C4-2B (cell line): ENCODE measurements at regions not wholly inside any gene's neighbourhood (a gene's known extent, or its start where the extent isn't known, plus 50 kb on each side); places are given as distances from the start of the nearest gene placed in this dataset.

Source experiments
- CTCF ChIP-seq: fragments of 450-650 bp; conservative IDR thresholded peaks from 2 replicates; pipeline ENCODE4 v1.5.1; 2017; ENCODE audit warnings: mild to moderate bottlenecking
- ZFX ChIP-seq: fragments of 450-650 bp; IDR thresholded peaks from 2 replicates; pipeline ENCODE4 v1.6.1; 2017

GRCh38 chr13:111570911-111571310, 250.5 kb downstream of the TEX29 start:
- TF ChIP-seq CTCF, result no peak
- TF ChIP-seq ZFX, result no peak
